Prostate gland (tissue), 2 donors: ENCODE measurements at regions not wholly inside any gene's neighbourhood (a gene's known extent, or its start where the extent isn't known, plus 50 kb on each side); places are given as distances from the start of the nearest gene placed in this dataset.

ENCODE experiments used
- CTCF ChIP-seq, 4 experiments: fragments of 200-600 bp in 2 of 4; fragments of 450-650 bp in 2 of 4; sonication (generic) in 2 of 4; IDR thresholded peaks; 1 replicate in 3 of 4; 2 replicates in 1 of 4; pipeline ENCODE4 v1.5.1; 2016 to 2019; ENCODE audit warnings: antibody characterized with exemption in 4 of 4, mild to moderate bottlenecking in 2 of 4, moderate library complexity in 2 of 4
- POLR2A ChIP-seq: fragments of 450-650 bp; IDR thresholded peaks from one replicate; pipeline ENCODE4 v1.6.1; 2016; ENCODE audit warnings: antibody characterized with exemption, mild to moderate bottlenecking
- POLR2AphosphoS5 ChIP-seq: sonication (generic); formaldehyde crosslinking; IDR thresholded peaks from one replicate; pipeline ENCODE4 v1.6.1; 2017; ENCODE audit warnings: antibody characterized with exemption

- TF ChIP-seq POLR2A (no peak), CTCF (IDR thresholded peaks at IDR 0.05) (no peak), POLR2AphosphoS5 (no peak)
These were observed 396.6 kb upstream of the ID4 start for GRCh38 chr6:19440531-19440930.
